IMR-90 (cell line): ENCODE measurements at regions not wholly inside any gene's neighbourhood (a gene's known extent, or its start where the extent isn't known, plus 50 kb on each side); places are given as distances from the start of the nearest gene placed in this dataset.

Experiments
- ATAC-seq: fragments of 200-7000 bp; cut with Tn5 transposase; 2 replicates; pipeline ENCODE4 v1.9.1; 2020; ENCODE audit warnings: low read depth, mild to moderate bottlenecking, moderate library complexity
- BruUV-seq: library from RNA; stranded (reverse); fragments of 400-500 nt; replicated peaks from 2 replicates; lab custom pipeline; 2021; lab: Mats Ljungman, UMichigan
- CTCF ChIA-PET: fragments of 300-600 bp; formaldehyde crosslinking; extraction: SDS; loops from one replicate; lab custom pipeline; 2021; ENCODE audit warnings: antibody characterized with exemption; lab: Yijun Ruan, JAX
- POLR2A ChIA-PET: fragments of 300-600 bp; sonication (Branson Sonifier 250); formaldehyde crosslinking; loops from one replicate; lab custom pipeline; 2022; ENCODE audit warnings: antibody characterized with exemption; ENCODE audit not compliant: unreplicated experiment; lab: Charles Lee
- DNase-seq: peaks from one replicate; pipeline ENCODE4 v3.0.0; 2013
- H2AFZ ChIP-seq: replicated peaks from 2 replicates; pipeline ENCODE3; 2013; ENCODE audit warnings: low read length, mild to moderate bottlenecking; ENCODE audit not compliant: poor library complexity
- H2AK5ac ChIP-seq: 2 replicates; pipeline ENCODE4 v1.6.1; 2013; ENCODE audit warnings: low read depth, low read length, inconsistent platforms
- H2AK9ac ChIP-seq: replicated peaks from 2 replicates; pipeline ENCODE3; 2013; ENCODE audit warnings: mild to moderate bottlenecking, low read depth, low read length, moderate library complexity; ENCODE audit not compliant: poor library complexity
- H2BK120ac ChIP-seq: 2 replicates; pipeline ENCODE4 v1.6.1; 2013; ENCODE audit warnings: low read depth, low read length, inconsistent platforms
- H2BK15ac ChIP-seq: 3 replicates; pipeline ENCODE4 v1.6.1; 2013; ENCODE audit warnings: low read depth, low read length, inconsistent platforms
- H2BK20ac ChIP-seq: 2 replicates; pipeline ENCODE4 v1.6.1; 2013; ENCODE audit warnings: low read depth, mild to moderate bottlenecking, inconsistent platforms, low read length, moderate library complexity
- H2BK5ac ChIP-seq: 2 replicates; pipeline ENCODE4 v1.6.1; 2013; ENCODE audit warnings: mild to moderate bottlenecking, low read depth, low read length, inconsistent platforms; ENCODE audit not compliant: poor library complexity, severe bottlenecking
- H3K14ac ChIP-seq: replicated peaks from 2 replicates; pipeline ENCODE4 v1.6.1; 2013; ENCODE audit warnings: low read depth, low read length, inconsistent platforms
- H3K18ac ChIP-seq: 2 replicates; pipeline ENCODE4 v1.6.1; 2013; ENCODE audit warnings: low read depth, low read length, control low read depth
- H3K23ac ChIP-seq: 2 replicates; pipeline ENCODE4 v1.6.1; 2013; ENCODE audit warnings: low read depth, low read length, inconsistent platforms
- H3K27ac ChIP-seq: 2 replicates; pipeline ENCODE4 v1.5.1; 2013; ENCODE audit warnings: mild to moderate bottlenecking, control low read depth, low read length; ENCODE audit not compliant: insufficient read depth
- H3K27me3 ChIP-seq: 2 replicates; pipeline ENCODE4 v1.6.1; 2013; ENCODE audit warnings: low read length; ENCODE audit not compliant: control insufficient read depth, insufficient read depth
- H3K36me3 ChIP-seq: 2 replicates; pipeline ENCODE4 v1.6.1; 2013; ENCODE audit warnings: low read length, mixed read lengths; ENCODE audit not compliant: control insufficient read depth, insufficient read depth
- H3K4ac ChIP-seq: 2 replicates; pipeline ENCODE4 v1.6.1; 2013; ENCODE audit warnings: low read depth, low read length, inconsistent platforms
- H3K4me1 ChIP-seq: 2 replicates; pipeline ENCODE4 v1.6.1; 2013; ENCODE audit warnings: low read length, mixed read lengths; ENCODE audit not compliant: control insufficient read depth, insufficient read depth
- H3K4me2 ChIP-seq: 2 replicates; pipeline ENCODE4 v1.6.1; 2013; ENCODE audit warnings: low read depth, mild to moderate bottlenecking, control low read depth, low read length, moderate library complexity
- H3K4me3 ChIP-seq: 2 replicates; pipeline ENCODE4 v1.5.1; 2013; ENCODE audit warnings: low read depth, mild to moderate bottlenecking, control low read depth, low read length, moderate library complexity; ENCODE audit not compliant: insufficient read depth
- H3K56ac ChIP-seq: 2 replicates; pipeline ENCODE4 v1.6.1; 2013; ENCODE audit warnings: low read length, inconsistent platforms; ENCODE audit not compliant: insufficient read depth; ENCODE audit errors: extremely low read depth
- H3K79me1 ChIP-seq, 2 experiments: 2 replicates each; pipeline ENCODE4 v1.6.1; 2013; ENCODE audit warnings: low read length in 2 of 2, inconsistent platforms in 1 of 2, low read depth in 1 of 2
- H3K9ac ChIP-seq: 2 replicates; pipeline ENCODE4 v1.6.1; 2013; ENCODE audit warnings: low read depth, low read length, control low read depth
- H3K9me1 ChIP-seq: 2 replicates; pipeline ENCODE4 v1.6.1; 2013; ENCODE audit warnings: low read length, inconsistent platforms; ENCODE audit not compliant: insufficient read depth
- H3K9me3 ChIP-seq: 2 replicates; pipeline ENCODE4 v1.6.1; 2013; ENCODE audit warnings: low read length; ENCODE audit not compliant: control insufficient read depth, insufficient read depth
- H4K20me1 ChIP-seq: 2 replicates; pipeline ENCODE4 v1.6.1; 2013; ENCODE audit warnings: low read length, inconsistent platforms; ENCODE audit not compliant: insufficient read depth
- H4K5ac ChIP-seq: 2 replicates; pipeline ENCODE4 v1.6.1; 2013; ENCODE audit warnings: mild to moderate bottlenecking, low read depth, low read length, control low read depth
- H4K8ac ChIP-seq, 2 experiments: 2 replicates each; pipeline ENCODE4 v1.6.1; 2013; ENCODE audit warnings: low read depth in 2 of 2, low read length in 2 of 2, control low read depth in 1 of 2, inconsistent platforms in 1 of 2
- H4K91ac ChIP-seq: 2 replicates; pipeline ENCODE4 v1.6.1; 2013; ENCODE audit warnings: low read depth, low read length, inconsistent platforms; ENCODE audit not compliant: insufficient read depth
- BHLHE40 ChIP-seq: fragments of 150-350 bp; IDR thresholded peaks from 2 replicates; pipeline ENCODE4 v1.6.1; 2016; ENCODE audit warnings: mild to moderate bottlenecking, low read depth, low read length
- CEBPB ChIP-seq: IDR thresholded peaks from 2 replicates; pipeline ENCODE4 v1.6.1; 2012; ENCODE audit warnings: low read depth, low read length, improper control_type of control experiment
- CHD1 ChIP-seq: IDR thresholded peaks from 2 replicates; pipeline ENCODE4 v1.6.1; 2012; ENCODE audit warnings: low read depth, low read length, improper control_type of control experiment
- FOS ChIP-seq: fragments of 150-350 bp; IDR thresholded peaks from 2 replicates; pipeline ENCODE4 v1.6.1; 2016; ENCODE audit warnings: low read depth, low read length
- MAFK ChIP-seq: IDR thresholded peaks from 2 replicates; pipeline ENCODE4 v1.6.1; 2012; ENCODE audit warnings: low read depth, low read length, improper control_type of control experiment
- MAZ ChIP-seq: IDR thresholded peaks from 2 replicates; pipeline ENCODE4 v1.6.1; 2012; ENCODE audit warnings: low read depth, mild to moderate bottlenecking, low read length, improper control_type of control experiment, moderate library complexity, borderline replicate concordance
- MXI1 ChIP-seq: IDR thresholded peaks from 2 replicates; pipeline ENCODE4 v1.6.1; 2012; ENCODE audit warnings: low read depth, mild to moderate bottlenecking, low read length, moderate library complexity, borderline replicate concordance
- NFE2L2 ChIP-seq: fragments of 150-350 bp; IDR thresholded peaks from 2 replicates; pipeline ENCODE4 v1.6.1; 2016; ENCODE audit warnings: low read depth, mild to moderate bottlenecking, low read length
- POLR2A ChIP-seq: IDR thresholded peaks from 2 replicates; pipeline ENCODE4 v1.6.1; 2012; ENCODE audit warnings: mild to moderate bottlenecking, low read depth, low read length
- RAD21 ChIP-seq: IDR thresholded peaks from 2 replicates; pipeline ENCODE4 v1.6.1; 2012; ENCODE audit warnings: low read length, improper control_type of control experiment
- RCOR1 ChIP-seq: IDR thresholded peaks from 2 replicates; pipeline ENCODE4 v1.6.1; 2012; ENCODE audit warnings: mild to moderate bottlenecking, low read length, improper control_type of control experiment; ENCODE audit not compliant: insufficient replicate concordance
- RFX5 ChIP-seq: IDR thresholded peaks from 2 replicates; pipeline ENCODE4 v1.8.0; 2012; ENCODE audit warnings: low read depth, mild to moderate bottlenecking, low read length, moderate library complexity
- SMC3 ChIP-seq: fragments of 150-350 bp; IDR thresholded peaks from 2 replicates; pipeline ENCODE4 v1.6.1; 2016; ENCODE audit warnings: low read depth, mild to moderate bottlenecking, antibody characterized with exemption, low read length, moderate library complexity
- WGBS, 2 experiments: methylation state at CpG; one replicate each; pipeline versions ENCODE4 v1.1.5 to v1.1.7; 2013; ENCODE audit warnings: missing lambda C conversion rate in 2 of 2; ENCODE audit not compliant: insufficient read length in 1 of 2; ENCODE audit errors: extremely low coverage in 2 of 2; 5-methylcytosine and 5-hydroxymethylcytosine counted together
- dilution Hi-C: fragments of 300-500 bp; cut with HindIII; formaldehyde crosslinking; loops from one replicate; pipeline ENCODE4 v1.14.3; 2018; ENCODE audit warnings: low sequenced_read_pairs; ENCODE audit not compliant: unreplicated experiment
- in situ Hi-C: fragments of 300-500 bp; cut with MboI; formaldehyde crosslinking; loops from 3 replicates; pipeline ENCODE4 v1.14.3; 2019; ENCODE audit warnings: low sequenced_read_pairs, inconsistent platforms, mixed read lengths
- intact Hi-C: fragments of 100-400 bp; cut with micrococcal nuclease; formaldehyde crosslinking; loops from 2 replicates; pipeline ENCODE4 v1.10.0; 2022
- TF ChIP-seq, protein P1 (sequence below): conservative IDR thresholded peaks from 2 replicates; pipeline ENCODE4 v1.5.1; 2012; ENCODE audit warnings: mild to moderate bottlenecking, low read depth, low read length, improper control_type of control experiment
- TF ChIP-seq, protein P2 (sequence below): fragments of 150-350 bp; IDR thresholded peaks from 2 replicates; pipeline ENCODE4 v1.6.1; 2016; ENCODE audit warnings: low read depth, mild to moderate bottlenecking, low read length, moderate library complexity, borderline replicate concordance
- TF ChIP-seq, protein P3 (sequence below): fragments of 150-350 bp; IDR thresholded peaks from 2 replicates; pipeline ENCODE4 v1.6.1; 2017; ENCODE audit warnings: mild to moderate bottlenecking, antibody characterized with exemption, low read length, low read depth

DNA sequence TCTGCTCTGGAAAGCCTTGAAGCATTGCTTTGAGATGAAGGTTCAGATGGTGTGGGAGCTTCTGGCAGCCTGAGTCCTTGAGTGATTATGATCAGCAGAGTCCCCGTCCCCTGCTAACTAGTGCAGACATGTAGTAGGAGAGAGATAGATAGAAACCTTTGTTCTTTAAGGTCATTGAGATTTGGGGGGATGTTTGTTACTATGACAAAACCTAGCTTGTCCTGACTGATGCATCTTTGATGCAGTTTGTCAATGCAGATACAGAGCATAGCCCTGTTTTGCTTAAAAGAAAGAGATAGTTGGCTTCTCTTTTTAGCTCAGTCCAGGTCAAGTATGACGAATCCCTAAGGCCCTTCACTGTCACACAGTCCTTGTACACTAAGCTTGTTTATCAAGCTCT, 274.6 kb upstream of the DPP10 start:
- dilution Hi-C loops (no loop called here), intact Hi-C loops (no loop called here), in situ Hi-C loops (no loop called here)
- no peak overlapping the region for H4K5ac ChIP-seq
- no peak overlapping the region for H2AFZ ChIP-seq
- H3K79me1 ChIP-seq, result no peaks in the 10 kb centered on the region
- no peaks in the 10 kb centered on the region for H3K4me1 ChIP-seq
- no peak overlapping the region for H3K56ac ChIP-seq
- no peaks in the 10 kb centered on the region for H3K9me3 ChIP-seq
- no peaks in the 10 kb centered on the region for H3K27me3 ChIP-seq
- H2BK15ac ChIP-seq, result no peak overlapping the region
- no peaks in the 10 kb centered on the region for H3K36me3 ChIP-seq
- no peak overlapping the region for H2BK20ac ChIP-seq
- no peaks in the 10 kb centered on the region for H3K9me1 ChIP-seq
- no peak overlapping the region for H3K4me3 ChIP-seq
- no TSS peak for BruUV-seq
- no peak overlapping the region for H3K9ac ChIP-seq
- H3K14ac ChIP-seq, result no peak overlapping the region
- no peak overlapping the region for H3K4ac ChIP-seq
- ChIA-PET POLR2A (no interaction called here), CTCF (interaction anchor here (1.4 kb wide), 1 partner anchor 12 kb away, joined by 4 read pairs; no protein-coding TSS in a partner anchor)
- H3K27ac ChIP-seq, result no peak overlapping the region
- 0% methylated on average over 1 of the region's 2 CpGs; no CpG with 5 or more reads in 1 of the 2 experiments for WGBS, 2 experiments
- no peak for ATAC-seq
- no peaks in the 10 kb centered on the region for H4K20me1 ChIP-seq
- H3K4me2 ChIP-seq, result no peak overlapping the region
- no peak for DNase-seq
- no peak overlapping the region for H3K23ac ChIP-seq
- H2AK9ac ChIP-seq, result no peak overlapping the region
- no peak overlapping the region for H2BK120ac ChIP-seq
- TF ChIP-seq MAZ (no peak), RCOR1 (no peak), BHLHE40 (no peak), RAD21 (no peak), CEBPB (no peak), FOS (no peak), SMC3 (no peak), CHD1 (no peak), MAFK (no peak), MXI1 (no peak), NFE2L2 (no peak), RFX5 (no peak), POLR2A (no peak)
- TF ChIP-seq, protein P1, sequence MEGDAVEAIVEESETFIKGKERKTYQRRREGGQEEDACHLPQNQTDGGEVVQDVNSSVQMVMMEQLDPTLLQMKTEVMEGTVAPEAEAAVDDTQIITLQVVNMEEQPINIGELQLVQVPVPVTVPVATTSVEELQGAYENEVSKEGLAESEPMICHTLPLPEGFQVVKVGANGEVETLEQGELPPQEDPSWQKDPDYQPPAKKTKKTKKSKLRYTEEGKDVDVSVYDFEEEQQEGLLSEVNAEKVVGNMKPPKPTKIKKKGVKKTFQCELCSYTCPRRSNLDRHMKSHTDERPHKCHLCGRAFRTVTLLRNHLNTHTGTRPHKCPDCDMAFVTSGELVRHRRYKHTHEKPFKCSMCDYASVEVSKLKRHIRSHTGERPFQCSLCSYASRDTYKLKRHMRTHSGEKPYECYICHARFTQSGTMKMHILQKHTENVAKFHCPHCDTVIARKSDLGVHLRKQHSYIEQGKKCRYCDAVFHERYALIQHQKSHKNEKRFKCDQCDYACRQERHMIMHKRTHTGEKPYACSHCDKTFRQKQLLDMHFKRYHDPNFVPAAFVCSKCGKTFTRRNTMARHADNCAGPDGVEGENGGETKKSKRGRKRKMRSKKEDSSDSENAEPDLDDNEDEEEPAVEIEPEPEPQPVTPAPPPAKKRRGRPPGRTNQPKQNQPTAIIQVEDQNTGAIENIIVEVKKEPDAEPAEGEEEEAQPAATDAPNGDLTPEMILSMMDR, result no peak
- TF ChIP-seq, protein P2, sequence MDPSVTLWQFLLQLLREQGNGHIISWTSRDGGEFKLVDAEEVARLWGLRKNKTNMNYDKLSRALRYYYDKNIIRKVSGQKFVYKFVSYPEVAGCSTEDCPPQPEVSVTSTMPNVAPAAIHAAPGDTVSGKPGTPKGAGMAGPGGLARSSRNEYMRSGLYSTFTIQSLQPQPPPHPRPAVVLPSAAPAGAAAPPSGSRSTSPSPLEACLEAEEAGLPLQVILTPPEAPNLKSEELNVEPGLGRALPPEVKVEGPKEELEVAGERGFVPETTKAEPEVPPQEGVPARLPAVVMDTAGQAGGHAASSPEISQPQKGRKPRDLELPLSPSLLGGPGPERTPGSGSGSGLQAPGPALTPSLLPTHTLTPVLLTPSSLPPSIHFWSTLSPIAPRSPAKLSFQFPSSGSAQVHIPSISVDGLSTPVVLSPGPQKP, result no peak
- TF ChIP-seq, protein P3, sequence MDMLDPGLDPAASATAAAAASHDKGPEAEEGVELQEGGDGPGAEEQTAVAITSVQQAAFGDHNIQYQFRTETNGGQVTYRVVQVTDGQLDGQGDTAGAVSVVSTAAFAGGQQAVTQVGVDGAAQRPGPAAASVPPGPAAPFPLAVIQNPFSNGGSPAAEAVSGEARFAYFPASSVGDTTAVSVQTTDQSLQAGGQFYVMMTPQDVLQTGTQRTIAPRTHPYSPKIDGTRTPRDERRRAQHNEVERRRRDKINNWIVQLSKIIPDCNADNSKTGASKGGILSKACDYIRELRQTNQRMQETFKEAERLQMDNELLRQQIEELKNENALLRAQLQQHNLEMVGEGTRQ, result no peak
- H2AK5ac ChIP-seq, result no peak overlapping the region
- no peak overlapping the region for H4K8ac ChIP-seq
- no peak overlapping the region for H2BK5ac ChIP-seq
- H4K91ac ChIP-seq, result no peak overlapping the region
- no peak overlapping the region for H3K18ac ChIP-seq
